ENCODE measurements at regions not wholly inside any gene's neighbourhood (a gene's known extent, or its start where the extent isn't known, plus 50 kb on each side); places are given as distances from the start of the nearest gene placed in this dataset.
"Not testable (repeated sequence)": the region's sequence is repeated elsewhere in the genome, so short reads cannot be mapped to it uniquely, and the experiment has no call there.

GRCh38 chr6:115873901-115874300 lies 186.8 kb downstream of the FRK start:
- no peak for DNase-seq (ENCODE audit: low read depth in 2 of 2)

GRCh38 chr6:115870464-115870863 lies 190.2 kb downstream of the FRK start:
- DNase-seq (ENCODE audit: low read depth in 2 of 2): no peak

DNA sequence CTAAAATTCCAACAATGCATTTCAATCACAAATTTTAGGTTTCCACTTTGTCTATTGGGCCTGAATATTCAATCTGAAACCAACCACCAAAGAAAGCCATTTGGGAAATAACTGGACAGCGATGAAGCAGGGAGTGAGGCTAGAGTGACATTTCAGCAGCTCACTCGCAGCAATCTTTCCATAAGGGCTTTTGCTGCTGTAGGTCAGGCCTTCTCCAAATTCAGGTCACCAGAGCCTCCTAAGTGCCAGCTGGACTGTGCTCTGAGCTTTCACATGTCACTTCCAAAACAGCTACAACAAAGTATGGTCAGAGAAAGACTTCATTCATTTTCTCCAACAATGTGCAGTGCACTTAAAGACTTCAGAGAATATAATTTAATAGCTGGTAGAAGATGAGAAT lies 194.8 kb downstream of the FRK start:
- no peak for DNase-seq (ENCODE audit: low read depth in 2 of 2)

- no peak for DNase-seq (ENCODE audit: low read depth in 2 of 2)
Measured at GRCh38 chr6:115863211-115863610, 197.5 kb downstream of the FRK start.

- not testable (repeated sequence) for DNase-seq (ENCODE audit: low read depth in 2 of 2)
Measured at GRCh38 chr6:115861658-115862057, 199.0 kb downstream of the FRK start.

- not testable (repeated sequence) for DNase-seq (ENCODE audit: low read depth in 2 of 2)
Measured at GRCh38 chr6:115859577-115859976, 201.1 kb downstream of the FRK start.

DNA sequence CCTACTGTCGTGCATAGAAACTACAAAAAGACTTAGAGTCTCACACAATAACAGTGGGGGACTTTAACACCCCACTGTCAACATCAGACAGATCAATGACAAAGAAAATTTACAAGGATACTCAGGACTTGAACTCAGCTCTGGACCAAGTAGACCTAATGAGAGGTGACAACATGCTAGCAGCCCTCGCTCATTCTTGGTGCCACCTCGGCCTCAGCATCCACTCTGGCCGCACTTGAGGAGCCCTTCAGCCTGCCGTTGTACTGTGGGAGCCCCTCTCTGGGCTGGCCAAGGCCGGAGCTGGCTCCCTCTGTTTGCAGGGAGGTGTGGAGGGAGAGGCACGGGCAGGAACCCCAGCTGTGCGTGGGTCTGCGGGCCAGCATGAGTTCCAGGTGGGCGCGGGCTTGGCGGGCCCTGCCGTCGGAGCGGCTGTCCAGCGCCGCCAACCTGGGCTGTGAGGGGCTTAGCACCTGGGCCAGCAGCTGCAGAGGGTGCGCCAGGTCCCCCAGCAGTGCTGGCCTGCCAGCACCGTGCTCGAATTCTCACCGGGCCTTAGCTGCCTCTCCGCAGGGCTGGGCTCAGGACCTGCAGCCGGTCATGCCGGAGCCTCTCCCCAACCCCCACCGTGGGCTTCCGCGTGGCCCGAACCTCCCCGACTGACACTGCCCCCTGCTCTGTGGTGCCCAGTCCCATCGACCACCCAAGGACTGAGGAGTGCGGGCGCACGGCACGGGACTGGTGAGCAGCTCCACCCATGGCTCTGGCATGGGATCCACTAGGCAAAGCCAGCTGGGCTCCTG lies 205.6 kb downstream of the FRK start:
- DNase-seq (ENCODE audit: low read depth in 2 of 2): no peak

- no peak for DNase-seq (ENCODE audit: low read depth in 2 of 2)
Measured at GRCh38 chr6:115847671-115848070, 213.0 kb downstream of the FRK start.

DNA sequence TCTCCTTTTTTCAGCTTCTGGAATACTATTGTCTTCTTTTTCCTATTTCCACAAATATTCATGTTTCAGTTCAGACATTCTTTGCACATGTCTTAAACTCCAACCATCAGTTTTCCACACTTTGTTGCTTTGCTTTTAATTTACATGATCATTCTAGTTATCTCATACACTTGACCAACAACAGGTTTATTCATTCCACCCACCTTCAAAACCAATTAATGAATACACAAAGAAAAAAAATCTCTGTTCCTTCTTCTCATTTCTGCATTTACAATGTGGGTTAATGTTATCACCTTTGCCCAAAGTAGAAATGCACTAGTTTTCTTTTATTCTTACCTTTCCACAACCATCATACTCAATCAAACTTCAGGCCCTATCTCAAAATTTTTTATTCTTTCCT lies 216.7 kb downstream of the FRK start:
- DNase-seq (ENCODE audit: low read depth in 2 of 2): no peak

DNA sequence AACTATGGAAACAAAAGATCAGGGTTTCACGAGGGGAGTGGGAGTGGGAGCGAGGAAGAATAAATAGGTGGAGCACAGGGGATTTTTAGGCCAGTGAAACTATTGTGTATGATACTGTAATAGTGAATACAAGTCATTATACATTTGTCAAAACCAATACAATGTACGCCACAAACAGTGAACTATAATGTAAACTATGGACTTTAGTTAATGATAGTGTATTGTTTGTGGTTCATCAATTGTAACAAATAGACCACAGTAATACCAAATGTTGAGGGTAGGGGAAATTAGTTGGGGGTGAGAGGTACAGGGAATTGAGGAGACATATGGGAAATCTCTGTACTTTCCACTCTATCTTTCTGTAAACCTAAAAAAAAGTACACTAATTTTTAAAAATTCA lies 218.4 kb downstream of the FRK start:
- no peak for DNase-seq (ENCODE audit: low read depth in 2 of 2)

DNA sequence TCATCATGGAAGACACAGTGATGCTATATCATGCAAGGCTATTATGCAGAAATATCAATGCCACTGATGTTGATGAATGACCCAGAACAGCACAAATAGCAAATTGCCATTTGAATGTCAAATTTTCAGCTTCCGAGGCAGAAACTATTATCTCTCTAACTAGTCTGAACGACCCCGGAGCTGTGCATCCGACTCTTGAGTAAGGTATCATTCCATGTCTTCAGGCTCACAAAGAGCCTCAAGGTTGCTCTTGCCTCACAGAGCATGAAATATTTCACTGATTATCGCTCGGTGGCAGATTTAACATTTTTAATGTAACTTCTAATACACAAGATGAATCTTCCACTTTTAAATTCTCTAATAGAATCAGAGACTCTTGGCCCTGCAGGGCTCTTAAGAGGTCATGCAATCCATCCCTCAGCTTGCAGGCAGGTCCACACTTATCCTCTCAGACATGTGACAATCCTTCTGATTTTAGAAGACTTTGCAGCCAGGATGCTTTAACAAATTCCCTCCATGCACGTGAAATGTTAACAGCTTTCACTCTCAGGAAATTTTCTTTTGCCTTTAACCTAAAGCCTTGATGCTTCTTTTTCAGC lies 221.0 kb downstream of the FRK start:
- DNase-seq (ENCODE audit: low read depth in 2 of 2): no peak

DNA sequence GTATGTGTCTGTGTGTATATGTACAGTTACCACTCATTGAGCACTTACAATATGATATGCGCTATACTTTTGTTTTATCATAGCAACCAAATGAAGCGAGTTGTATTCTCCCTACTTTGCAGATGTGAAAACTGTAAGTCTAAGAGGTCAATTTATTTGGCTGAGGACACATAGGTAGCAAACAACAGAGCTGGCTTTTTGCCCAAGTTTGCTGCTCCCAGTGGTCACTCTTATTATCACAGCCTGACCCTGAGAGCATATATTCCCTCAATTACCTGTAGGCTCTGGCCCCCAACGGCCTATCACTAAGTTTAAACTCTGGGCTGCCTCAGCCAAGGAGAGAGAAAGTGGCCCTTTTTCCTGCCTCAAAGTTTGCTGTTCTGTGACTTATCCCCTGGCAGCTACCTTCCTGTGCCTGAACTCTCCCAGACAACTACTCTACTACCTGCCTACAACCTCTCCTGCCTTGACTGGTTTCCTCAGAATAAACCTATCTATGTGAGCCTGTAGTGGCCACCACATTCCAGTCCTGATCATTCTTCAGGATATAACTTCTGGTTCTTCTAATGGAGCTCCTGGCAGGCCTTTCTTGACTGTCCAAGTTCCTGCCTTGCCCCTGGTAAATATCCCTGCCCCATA lies 221.8 kb downstream of the FRK start:
- no peak for DNase-seq (ENCODE audit: low read depth in 2 of 2)

GRCh38 chr6:115838216-115838615 lies 222.5 kb downstream of the FRK start:
- DNase-seq (ENCODE audit: low read depth in 2 of 2): no peak

DNA sequence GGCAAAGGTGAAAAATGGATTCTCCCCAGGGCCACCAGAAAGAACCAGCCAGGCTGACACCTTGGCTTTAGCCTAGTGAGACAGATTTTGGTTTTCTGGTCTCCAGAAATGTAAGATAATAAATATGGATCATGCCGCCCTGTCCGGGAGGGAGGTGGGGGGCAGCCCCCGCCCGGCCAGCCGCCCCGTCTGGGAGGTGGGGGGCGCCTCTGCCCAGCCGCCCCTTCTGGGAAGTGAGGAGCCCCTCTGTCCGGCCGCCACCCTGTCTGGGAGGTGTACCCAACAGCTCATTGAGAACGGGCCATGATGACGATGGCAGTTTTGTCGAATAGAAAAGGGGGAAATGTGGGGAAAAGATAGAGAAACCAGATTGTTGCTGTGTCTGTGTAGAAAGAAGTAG lies 224.3 kb downstream of the FRK start:
- not testable (repeated sequence) for DNase-seq (ENCODE audit: low read depth in 2 of 2)

- no peak for DNase-seq (ENCODE audit: low read depth in 2 of 2)
Measured at GRCh38 chr6:115835314-115835713, 225.4 kb downstream of the FRK start.

DNA sequence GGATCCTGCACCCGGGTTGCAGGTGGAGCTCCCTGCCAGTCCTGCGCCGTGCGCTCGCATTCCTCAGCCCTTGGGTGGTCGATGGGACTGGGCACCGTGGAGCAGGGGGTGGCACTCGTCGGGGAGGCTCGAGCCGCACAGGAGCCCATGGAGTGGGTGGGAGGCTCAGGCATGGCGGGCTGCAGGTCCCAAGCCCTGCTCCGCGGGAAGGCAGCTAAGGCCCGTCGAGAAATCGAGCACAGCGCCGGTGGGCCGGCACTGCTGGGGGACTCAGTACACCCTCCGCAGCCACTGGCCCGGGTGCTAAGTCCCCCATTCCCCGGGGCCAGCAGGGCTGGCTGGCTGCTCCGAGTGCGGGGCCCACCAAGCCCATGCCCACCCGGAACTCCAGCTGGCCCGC lies 226.1 kb downstream of the FRK start:
- DNase-seq (ENCODE audit: low read depth in 2 of 2): not testable (repeated sequence)

- DNase-seq (ENCODE audit: low read depth in 2 of 2): no peak
Measured at GRCh38 chr6:115832786-115833185, 227.9 kb downstream of the FRK start.

DNA sequence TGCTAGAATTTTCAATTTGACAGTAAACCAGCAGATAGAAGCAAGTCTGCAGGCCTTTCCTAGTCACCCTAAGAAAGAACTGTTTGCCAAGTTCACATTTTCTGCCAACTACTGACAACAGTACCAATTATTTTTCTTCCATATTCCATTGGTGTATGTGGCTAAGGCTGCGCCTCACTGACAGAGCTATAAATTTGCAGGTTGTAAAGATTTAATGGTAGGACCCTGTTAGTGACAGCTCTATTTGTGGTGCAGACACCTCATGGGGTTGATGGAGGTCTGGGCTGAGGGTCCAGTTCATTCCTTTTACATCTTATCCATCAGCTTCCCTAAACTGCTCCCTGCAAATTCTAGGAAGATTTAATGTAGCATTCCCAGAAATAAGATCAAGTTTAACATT lies 228.5 kb downstream of the FRK start:
- no peak for DNase-seq (ENCODE audit: low read depth in 2 of 2)

DNA sequence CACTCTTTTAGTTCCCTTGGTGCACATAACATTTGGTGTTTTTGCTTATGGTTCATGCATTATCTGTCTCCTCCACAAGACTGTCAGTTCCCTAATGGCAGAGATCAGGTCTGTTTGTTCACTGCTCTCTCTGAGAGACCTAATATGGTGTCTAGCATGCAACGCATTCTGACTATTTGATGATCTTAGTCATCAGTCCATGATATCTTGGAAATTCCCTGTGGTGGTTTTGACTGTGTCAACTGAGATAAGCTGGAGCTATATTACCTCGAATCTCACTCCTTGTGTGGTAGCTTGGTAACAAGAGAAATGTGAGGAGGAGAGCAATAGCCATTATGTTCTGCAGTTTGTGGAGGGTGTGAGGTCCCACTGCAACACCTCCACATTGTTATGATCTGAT lies 229.8 kb downstream of the FRK start:
- no peak for DNase-seq (ENCODE audit: low read depth in 2 of 2)

- no peak for DNase-seq (ENCODE audit: low read depth in 2 of 2)
Measured at GRCh38 chr6:115821798-115822197, 238.9 kb downstream of the FRK start.

DNA sequence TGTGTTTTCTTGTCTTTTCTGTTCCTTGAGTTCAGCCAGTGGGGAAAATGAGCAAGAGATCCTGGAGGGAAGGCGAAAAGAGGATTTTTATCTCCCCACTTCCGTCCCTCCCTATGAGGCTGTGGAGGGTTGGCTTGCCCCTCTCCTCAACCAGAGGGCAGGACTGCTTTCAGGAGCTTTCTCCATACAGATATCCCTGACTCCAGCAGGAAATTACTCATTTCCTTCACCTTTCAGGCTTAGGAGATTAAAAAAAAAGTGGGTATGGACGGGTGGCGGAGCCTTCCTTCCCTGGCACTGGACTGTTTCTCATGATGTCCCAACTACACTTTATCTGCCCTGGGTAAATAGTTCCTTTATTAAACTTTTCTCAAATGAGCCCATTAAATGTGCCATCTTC lies 241.2 kb downstream of the FRK start:
- no peak for DNase-seq (ENCODE audit: low read depth in 2 of 2)

DNA sequence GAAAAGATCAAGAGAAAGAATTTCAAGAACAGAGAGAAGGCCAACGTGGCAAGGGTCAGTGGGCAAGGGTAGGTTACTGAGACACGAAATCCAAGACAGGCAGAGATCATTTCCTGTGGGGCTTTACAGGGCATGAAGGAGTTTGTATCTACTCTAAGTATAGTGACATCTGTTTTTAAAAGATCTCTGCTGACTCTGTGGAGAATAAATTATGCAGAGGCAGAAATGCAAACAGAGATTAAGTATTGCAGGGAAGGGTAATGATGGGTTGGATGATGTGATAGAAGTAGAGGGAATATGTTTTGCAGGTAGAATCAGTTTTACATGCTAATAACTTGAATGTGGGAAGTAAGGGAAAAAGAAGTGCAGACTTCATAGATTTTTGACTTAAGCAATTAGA lies 243.5 kb downstream of the FRK start:
- no peak for DNase-seq (ENCODE audit: low read depth in 2 of 2)

DNA sequence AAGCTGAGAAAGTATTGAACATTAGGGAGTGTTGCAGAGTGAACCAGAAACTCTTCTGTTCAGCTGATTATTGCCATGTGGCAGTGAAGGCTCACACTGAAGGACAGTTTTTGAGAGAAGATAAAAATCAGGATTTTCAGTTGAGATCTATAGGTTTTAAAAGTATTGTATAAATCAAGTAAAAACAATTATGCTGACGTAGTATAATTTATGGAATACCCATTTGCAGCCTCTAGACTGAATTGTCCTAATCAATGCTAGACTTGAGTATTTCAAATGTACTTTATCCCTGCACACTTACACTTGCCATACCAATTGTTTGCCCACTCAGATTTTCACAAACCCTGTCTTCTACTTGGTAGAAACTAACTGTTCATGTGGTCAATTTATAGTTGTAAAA lies 245.8 kb downstream of the FRK start:
- DNase-seq (ENCODE audit: low read depth in 2 of 2): no peak
